Parathyroid adenoma (tissue), 2 donors: ENCODE measurements at regions not wholly inside any gene's neighbourhood (a gene's known extent, or its start where the extent isn't known, plus 50 kb on each side); places are given as distances from the start of the nearest gene placed in this dataset.

ENCODE experiments used
- H2AFZ ChIP-seq: fragments of 300-600 bp; sonication (generic); one replicate; pipeline ENCODE4 v1.7.0; 2017; ENCODE audit warnings: antibody characterized with exemption, mild to moderate bottlenecking
- H3K27ac ChIP-seq: fragments of 300-600 bp; sonication (generic); one replicate; pipeline ENCODE4 v1.7.0; 2017
- H3K27me3 ChIP-seq: fragments of 300-600 bp; sonication (generic); one replicate; pipeline ENCODE4 v1.7.0; 2017; ENCODE audit warnings: low read length; ENCODE audit not compliant: control insufficient read depth, insufficient read depth
- H3K36me3 ChIP-seq: fragments of 300-600 bp; sonication (generic); one replicate; pipeline ENCODE4 v1.7.0; 2017; ENCODE audit warnings: low read length; ENCODE audit not compliant: control insufficient read depth, insufficient read depth
- H3K4me1 ChIP-seq: fragments of 300-600 bp; sonication (generic); one replicate; pipeline ENCODE4 v1.7.0; 2017; ENCODE audit warnings: control low read depth
- H3K4me2 ChIP-seq: fragments of 300-600 bp; sonication (generic); one replicate; pipeline ENCODE4 v1.7.0; 2017; ENCODE audit warnings: low read length
- H3K4me3 ChIP-seq: fragments of 300-600 bp; sonication (generic); one replicate; pipeline ENCODE4 v1.7.0; 2017; ENCODE audit warnings: low read depth, low read length
- H3K79me2 ChIP-seq: fragments of 300-600 bp; sonication (generic); one replicate; pipeline ENCODE4 v1.7.0; 2017; ENCODE audit warnings: control low read depth
- H3K9ac ChIP-seq: fragments of 300-600 bp; sonication (generic); one replicate; pipeline ENCODE4 v1.7.0; 2017; ENCODE audit warnings: mild to moderate bottlenecking
- H3K9me3 ChIP-seq: fragments of 300-600 bp; sonication (generic); one replicate; pipeline ENCODE4 v1.7.0; 2017; ENCODE audit warnings: low read length; ENCODE audit not compliant: control insufficient read depth
- TF ChIP-seq, protein P1 (sequence below): fragments of 300-600 bp; sonication (generic); IDR thresholded peaks from one replicate; pipeline ENCODE4 v1.7.0; 2017; ENCODE audit warnings: antibody characterized with exemption, mild to moderate bottlenecking
- donor health status: primary hyperparathyroidism.

DNA sequence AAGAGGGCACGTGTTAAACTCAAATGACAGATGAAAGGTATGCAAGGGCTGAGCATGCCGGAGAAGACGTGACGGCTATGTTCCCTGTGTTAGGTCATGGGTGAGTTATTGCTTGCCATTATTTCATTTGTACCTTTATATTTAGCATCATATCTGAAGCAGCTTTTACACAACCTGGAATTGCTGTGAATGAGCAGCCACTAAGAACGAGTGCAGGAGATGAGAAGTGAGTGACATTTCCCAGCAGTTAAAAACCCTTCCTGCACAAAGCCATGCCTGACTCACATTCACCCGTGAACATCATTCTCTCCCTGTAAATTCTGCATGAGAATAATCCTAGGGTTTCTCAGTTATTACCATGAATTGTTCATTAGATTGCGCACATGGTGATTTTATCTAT, 433.2 kb upstream of the ZFP42 start:
- Histone ChIP-seq H3K79me2 (no peaks in the 10 kb centered on the region), H3K36me3 (no peaks in the 10 kb centered on the region), H3K4me3 (no peak overlapping the region), H3K27ac (no peak overlapping the region), H3K4me1 (no peaks in the 10 kb centered on the region), H3K4me2 (no peak overlapping the region), H3K27me3 (no peaks in the 10 kb centered on the region), H2AFZ (no peak overlapping the region), H3K9ac (no peak overlapping the region), H3K9me3 (no peaks in the 10 kb centered on the region)
- TF ChIP-seq, protein P1, sequence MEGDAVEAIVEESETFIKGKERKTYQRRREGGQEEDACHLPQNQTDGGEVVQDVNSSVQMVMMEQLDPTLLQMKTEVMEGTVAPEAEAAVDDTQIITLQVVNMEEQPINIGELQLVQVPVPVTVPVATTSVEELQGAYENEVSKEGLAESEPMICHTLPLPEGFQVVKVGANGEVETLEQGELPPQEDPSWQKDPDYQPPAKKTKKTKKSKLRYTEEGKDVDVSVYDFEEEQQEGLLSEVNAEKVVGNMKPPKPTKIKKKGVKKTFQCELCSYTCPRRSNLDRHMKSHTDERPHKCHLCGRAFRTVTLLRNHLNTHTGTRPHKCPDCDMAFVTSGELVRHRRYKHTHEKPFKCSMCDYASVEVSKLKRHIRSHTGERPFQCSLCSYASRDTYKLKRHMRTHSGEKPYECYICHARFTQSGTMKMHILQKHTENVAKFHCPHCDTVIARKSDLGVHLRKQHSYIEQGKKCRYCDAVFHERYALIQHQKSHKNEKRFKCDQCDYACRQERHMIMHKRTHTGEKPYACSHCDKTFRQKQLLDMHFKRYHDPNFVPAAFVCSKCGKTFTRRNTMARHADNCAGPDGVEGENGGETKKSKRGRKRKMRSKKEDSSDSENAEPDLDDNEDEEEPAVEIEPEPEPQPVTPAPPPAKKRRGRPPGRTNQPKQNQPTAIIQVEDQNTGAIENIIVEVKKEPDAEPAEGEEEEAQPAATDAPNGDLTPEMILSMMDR: no peak

DNA sequence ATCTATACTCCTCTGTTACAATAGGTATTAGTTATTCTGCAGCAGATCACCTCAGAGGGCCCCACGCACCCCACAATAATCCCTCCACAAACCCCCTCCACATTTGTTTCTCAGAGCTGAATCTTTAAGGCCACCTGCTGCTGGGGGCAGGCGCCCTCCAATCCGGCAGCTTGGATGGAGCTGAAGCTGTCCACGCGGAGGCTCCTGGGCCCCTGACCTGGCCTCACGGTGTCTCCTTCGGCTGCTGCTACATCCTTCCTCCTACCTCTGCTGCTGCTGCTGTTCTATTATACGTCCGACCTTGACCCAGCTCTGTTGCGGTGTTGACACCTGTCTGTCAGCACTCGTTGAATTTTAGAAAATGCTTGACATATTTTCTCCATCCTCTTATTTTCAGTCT, 430.2 kb upstream of the ZFP42 start:
- no peak overlapping the region for H3K4me2 ChIP-seq
- no peaks in the 10 kb centered on the region for H3K79me2 ChIP-seq
- TF ChIP-seq, protein P1: no peak

DNA sequence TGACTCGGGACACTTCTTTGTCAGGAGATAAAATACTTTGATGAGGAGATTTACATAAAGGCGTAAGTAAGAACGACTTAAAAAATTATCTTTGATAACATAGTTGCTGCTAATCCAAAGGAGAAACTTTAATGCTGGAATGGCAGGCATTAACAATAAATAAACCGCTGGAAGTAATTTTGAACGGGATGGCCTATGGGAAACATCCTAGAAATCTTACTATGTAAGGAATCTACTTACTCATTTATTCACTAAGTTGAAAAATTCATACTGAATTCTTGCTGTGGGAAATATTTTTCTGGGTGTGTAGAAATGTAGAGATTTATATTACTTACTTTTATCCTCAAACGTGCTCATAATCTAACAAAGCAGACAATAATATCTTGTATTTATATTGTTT, 425.7 kb upstream of the ZFP42 start:
- no peak overlapping the region for H3K9ac ChIP-seq
- no peaks in the 10 kb centered on the region for H3K36me3 ChIP-seq
- no peaks in the 10 kb centered on the region for H3K27me3 ChIP-seq
- H3K4me3 ChIP-seq: no peak overlapping the region
- H3K4me2 ChIP-seq: no peak overlapping the region
- no peaks in the 10 kb centered on the region for H3K9me3 ChIP-seq
- no peak overlapping the region for H3K27ac ChIP-seq
- no peaks in the 10 kb centered on the region for H3K4me1 ChIP-seq
- no peaks in the 10 kb centered on the region for H3K79me2 ChIP-seq
- TF ChIP-seq, protein P1: no peak
- no peak overlapping the region for H2AFZ ChIP-seq

More for the DNA sequence above, 430.2 kb upstream of the ZFP42 start:
- Histone ChIP-seq H3K9ac (no peak overlapping the region), H2AFZ (no peak overlapping the region), H3K27ac (no peak overlapping the region), H3K27me3 (no peaks in the 10 kb centered on the region), H3K4me3 (no peak overlapping the region), H3K9me3 (no peaks in the 10 kb centered on the region), H3K4me1 (no peaks in the 10 kb centered on the region), H3K36me3 (no peaks in the 10 kb centered on the region)

DNA sequence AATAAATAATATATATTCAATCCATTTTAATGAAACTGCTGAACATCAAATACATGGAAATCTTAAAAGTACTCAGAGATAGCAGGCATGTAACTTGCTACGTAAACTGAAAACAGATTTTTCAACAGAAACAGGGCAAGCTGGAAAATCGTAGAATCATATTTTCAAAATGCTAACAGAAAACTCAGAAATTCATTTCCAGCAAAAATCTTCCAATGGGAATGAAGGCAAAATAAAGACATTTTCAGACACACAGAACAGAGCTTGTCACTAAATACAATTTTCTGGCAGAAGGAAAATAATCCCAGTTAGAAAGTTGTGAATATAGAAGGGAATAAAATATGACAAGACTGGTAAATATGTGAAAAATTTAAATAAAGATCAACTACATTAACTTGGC, 419.9 kb upstream of the ZFP42 start:
- no peak overlapping the region for H3K9ac ChIP-seq
- H2AFZ ChIP-seq: no peak overlapping the region
- no peak overlapping the region for H3K4me3 ChIP-seq
- TF ChIP-seq, protein P1: no peak
- no peaks in the 10 kb centered on the region for H3K9me3 ChIP-seq
- no peak overlapping the region for H3K4me2 ChIP-seq
- no peaks in the 10 kb centered on the region for H3K36me3 ChIP-seq
- no peaks in the 10 kb centered on the region for H3K79me2 ChIP-seq
- H3K4me1 ChIP-seq: no peaks in the 10 kb centered on the region
- no peaks in the 10 kb centered on the region for H3K27me3 ChIP-seq
- no peak overlapping the region for H3K27ac ChIP-seq

DNA sequence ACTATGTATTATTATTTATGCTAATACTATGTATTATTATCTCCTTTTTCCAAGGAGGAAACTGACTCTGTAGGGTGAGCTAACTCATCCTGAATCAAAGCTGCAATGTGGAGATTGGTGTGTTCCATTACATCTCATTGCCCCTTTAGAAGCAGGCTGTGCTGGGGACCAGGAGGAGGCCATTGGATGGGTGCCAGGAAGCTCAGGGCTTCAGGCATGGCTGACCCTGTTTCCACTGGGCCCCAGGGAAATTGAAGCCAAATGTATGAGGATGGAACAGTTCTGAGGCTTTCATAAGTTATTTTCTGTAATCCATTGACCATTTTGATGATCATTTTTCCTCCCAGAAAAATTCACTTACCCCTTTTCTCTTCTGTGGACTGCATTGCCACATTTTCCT, 418.8 kb upstream of the ZFP42 start:
- Histone ChIP-seq H3K27me3 (no peaks in the 10 kb centered on the region), H3K36me3 (no peaks in the 10 kb centered on the region), H3K4me2 (no peak overlapping the region), H3K4me1 (no peaks in the 10 kb centered on the region), H2AFZ (no peak overlapping the region), H3K9ac (no peak overlapping the region), H3K9me3 (no peaks in the 10 kb centered on the region), H3K79me2 (no peaks in the 10 kb centered on the region), H3K27ac (no peak overlapping the region), H3K4me3 (no peak overlapping the region)
- TF ChIP-seq, protein P1: no peak
